ENCODE measurements at regions not wholly inside any gene's neighbourhood (a gene's known extent, or its start where the extent isn't known, plus 50 kb on each side); places are given as distances from the start of the nearest gene placed in this dataset.

- TF ChIP-seq EZH2 (optimal IDR thresholded peaks at IDR 0.05; ENCODE audit: low read depth, low read length) (no peak), EZH2phosphoT487 (IDR thresholded peaks at IDR 0.05; ENCODE audit: low read length) (no peak)
- TF ChIP-seq, protein P1, sequence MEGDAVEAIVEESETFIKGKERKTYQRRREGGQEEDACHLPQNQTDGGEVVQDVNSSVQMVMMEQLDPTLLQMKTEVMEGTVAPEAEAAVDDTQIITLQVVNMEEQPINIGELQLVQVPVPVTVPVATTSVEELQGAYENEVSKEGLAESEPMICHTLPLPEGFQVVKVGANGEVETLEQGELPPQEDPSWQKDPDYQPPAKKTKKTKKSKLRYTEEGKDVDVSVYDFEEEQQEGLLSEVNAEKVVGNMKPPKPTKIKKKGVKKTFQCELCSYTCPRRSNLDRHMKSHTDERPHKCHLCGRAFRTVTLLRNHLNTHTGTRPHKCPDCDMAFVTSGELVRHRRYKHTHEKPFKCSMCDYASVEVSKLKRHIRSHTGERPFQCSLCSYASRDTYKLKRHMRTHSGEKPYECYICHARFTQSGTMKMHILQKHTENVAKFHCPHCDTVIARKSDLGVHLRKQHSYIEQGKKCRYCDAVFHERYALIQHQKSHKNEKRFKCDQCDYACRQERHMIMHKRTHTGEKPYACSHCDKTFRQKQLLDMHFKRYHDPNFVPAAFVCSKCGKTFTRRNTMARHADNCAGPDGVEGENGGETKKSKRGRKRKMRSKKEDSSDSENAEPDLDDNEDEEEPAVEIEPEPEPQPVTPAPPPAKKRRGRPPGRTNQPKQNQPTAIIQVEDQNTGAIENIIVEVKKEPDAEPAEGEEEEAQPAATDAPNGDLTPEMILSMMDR (IDR thresholded peaks at IDR 0.05; ENCODE audit: low read length): no peak
- no peaks in the 10 kb centered on the region for H3K36me3 ChIP-seq (replicated peaks; ENCODE audit: insufficient read depth, low read length)
- no peaks in the 10 kb centered on the region for H3K9me3 ChIP-seq (replicated peaks; ENCODE audit: insufficient read depth, low read length)
- DNase-seq: no peak
- H2AFZ ChIP-seq (ENCODE audit: low read length): no peak overlapping the region
- no peaks in the 10 kb centered on the region for H3K4me1 ChIP-seq (ENCODE audit: low read length)
- no peak overlapping the region for H3K4me3 ChIP-seq (ENCODE audit: low read length)
- no peak overlapping the region for H3K9ac ChIP-seq (ENCODE audit: low read length)
- H3K27ac ChIP-seq (ENCODE audit: low read length): no peak overlapping the region
- H4K20me1 ChIP-seq (ENCODE audit: insufficient read depth, low read length): no peaks in the 10 kb centered on the region
- H3K79me2 ChIP-seq (ENCODE audit: low read length): no peaks in the 10 kb centered on the region
- no peaks in the 10 kb centered on the region for H3K9me2 ChIP-seq (replicated peaks; ENCODE audit: insufficient read depth, low read length)
- H3F3A ChIP-seq (ENCODE audit: insufficient read depth, low read length): no peaks in the 10 kb centered on the region
- no peaks in the 10 kb centered on the region for H3K27me3 ChIP-seq (replicated peaks; ENCODE audit: insufficient read depth, low read length)
- H3K4me2 ChIP-seq (ENCODE audit: low read depth, low read length): no peak overlapping the region
Measured at GRCh38 chr1:189431447-189431846, 1046.2 kb downstream of the BRINP3 start.

DNA sequence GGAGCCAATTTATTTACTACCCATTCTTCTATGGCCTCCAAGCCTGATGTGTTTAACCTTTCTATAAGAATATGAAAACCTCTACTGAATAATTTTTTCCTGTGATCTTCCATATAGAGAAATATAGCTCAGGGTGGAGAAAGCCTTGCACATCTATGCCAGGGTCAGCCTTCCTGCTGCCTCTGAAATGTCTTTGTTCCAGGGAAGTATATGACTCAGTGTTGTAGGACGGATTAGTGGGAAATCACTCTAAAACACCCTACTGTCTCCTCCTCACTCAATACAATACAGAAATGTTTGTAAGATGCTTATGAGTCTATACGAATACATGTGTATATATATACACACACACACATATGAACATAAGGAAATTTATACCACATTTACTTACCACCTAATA is 1044.9 kb downstream of the BRINP3 start:
- Histone ChIP-seq H3K27me3 (replicated peaks; ENCODE audit: insufficient read depth, low read length) (no peaks in the 10 kb centered on the region), H3K9me2 (replicated peaks; ENCODE audit: insufficient read depth, low read length) (no peaks in the 10 kb centered on the region), H3F3A (ENCODE audit: insufficient read depth, low read length) (no peaks in the 10 kb centered on the region), H3K4me1 (ENCODE audit: low read length) (no peaks in the 10 kb centered on the region), H3K4me2 (ENCODE audit: low read depth, low read length) (no peak overlapping the region), H3K27ac (ENCODE audit: low read length) (no peak overlapping the region), H4K20me1 (ENCODE audit: insufficient read depth, low read length) (no peaks in the 10 kb centered on the region), H3K4me3 (ENCODE audit: low read length) (no peak overlapping the region), H3K36me3 (replicated peaks; ENCODE audit: insufficient read depth, low read length) (no peaks in the 10 kb centered on the region), H3K79me2 (ENCODE audit: low read length) (no peaks in the 10 kb centered on the region), H2AFZ (ENCODE audit: low read length) (no peak overlapping the region), H3K9me3 (replicated peaks; ENCODE audit: insufficient read depth, low read length) (no peaks in the 10 kb centered on the region), H3K9ac (ENCODE audit: low read length) (no peak overlapping the region)
- no peak for TF ChIP-seq EZH2phosphoT487 (IDR thresholded peaks at IDR 0.05; ENCODE audit: low read length)
- TF ChIP-seq, protein P1 (IDR thresholded peaks at IDR 0.05; ENCODE audit: low read length): no peak
- TF ChIP-seq EZH2 (optimal IDR thresholded peaks at IDR 0.05; ENCODE audit: low read depth, low read length): no peak
- DNase-seq: no peak

- H3K36me3 ChIP-seq (replicated peaks; ENCODE audit: insufficient read depth, low read length): no peaks in the 10 kb centered on the region
- TF ChIP-seq EZH2 (optimal IDR thresholded peaks at IDR 0.05; ENCODE audit: low read depth, low read length) (no peak), EZH2phosphoT487 (IDR thresholded peaks at IDR 0.05; ENCODE audit: low read length) (no peak)
- TF ChIP-seq, protein P1 (IDR thresholded peaks at IDR 0.05; ENCODE audit: low read length): no peak
- no peaks in the 10 kb centered on the region for H3F3A ChIP-seq (ENCODE audit: insufficient read depth, low read length)
- H3K9me3 ChIP-seq (replicated peaks; ENCODE audit: insufficient read depth, low read length): no peaks in the 10 kb centered on the region
- H3K9ac ChIP-seq (ENCODE audit: low read length): no peak overlapping the region
- H3K4me3 ChIP-seq (ENCODE audit: low read length): no peak overlapping the region
- H4K20me1 ChIP-seq (ENCODE audit: insufficient read depth, low read length): no peaks in the 10 kb centered on the region
- DNase-seq: no peak
- no peaks in the 10 kb centered on the region for H3K27me3 ChIP-seq (replicated peaks; ENCODE audit: insufficient read depth, low read length)
- H3K79me2 ChIP-seq (ENCODE audit: low read length): no peaks in the 10 kb centered on the region
- H3K9me2 ChIP-seq (replicated peaks; ENCODE audit: insufficient read depth, low read length): no peaks in the 10 kb centered on the region
- H3K4me2 ChIP-seq (ENCODE audit: low read depth, low read length): no peak overlapping the region
- H2AFZ ChIP-seq (ENCODE audit: low read length): no peak overlapping the region
- H3K4me1 ChIP-seq (ENCODE audit: low read length): no peaks in the 10 kb centered on the region
- H3K27ac ChIP-seq (ENCODE audit: low read length): no peak overlapping the region
Measured at GRCh38 chr1:189434461-189434860, 1043.2 kb downstream of the BRINP3 start.

Measured in MM.1S (cell line).